ENCODE measurements at regions not wholly inside any gene's neighbourhood (a gene's known extent, or its start where the extent isn't known, plus 50 kb on each side); places are given as distances from the start of the nearest gene placed in this dataset.

- intact Hi-C loops (cut with DNase I), result no loop called here
- H3K9me3 ChIP-seq, result no peaks in the 10 kb centered on the region
- no peaks in the 10 kb centered on the region for H3K36me3 ChIP-seq
- 40% methylated on average over 1 of the region's 9 CpGs for WGBS (ENCODE audit: insufficient coverage, low coverage, low lambda C conversion rate, missing lambda C conversion rate)
- no peak for DNase-seq
- no peak overlapping the region for H3K27ac ChIP-seq
- H3K4me3 ChIP-seq, result no peak overlapping the region
- H3K27me3 ChIP-seq, result no peaks in the 10 kb centered on the region
- ATAC-seq, result no peak
- no peaks in the 10 kb centered on the region for H3K4me1 ChIP-seq
- TF ChIP-seq POLR2A (IDR thresholded peaks at IDR 0.05), result no peak
- TF ChIP-seq, protein P1, sequence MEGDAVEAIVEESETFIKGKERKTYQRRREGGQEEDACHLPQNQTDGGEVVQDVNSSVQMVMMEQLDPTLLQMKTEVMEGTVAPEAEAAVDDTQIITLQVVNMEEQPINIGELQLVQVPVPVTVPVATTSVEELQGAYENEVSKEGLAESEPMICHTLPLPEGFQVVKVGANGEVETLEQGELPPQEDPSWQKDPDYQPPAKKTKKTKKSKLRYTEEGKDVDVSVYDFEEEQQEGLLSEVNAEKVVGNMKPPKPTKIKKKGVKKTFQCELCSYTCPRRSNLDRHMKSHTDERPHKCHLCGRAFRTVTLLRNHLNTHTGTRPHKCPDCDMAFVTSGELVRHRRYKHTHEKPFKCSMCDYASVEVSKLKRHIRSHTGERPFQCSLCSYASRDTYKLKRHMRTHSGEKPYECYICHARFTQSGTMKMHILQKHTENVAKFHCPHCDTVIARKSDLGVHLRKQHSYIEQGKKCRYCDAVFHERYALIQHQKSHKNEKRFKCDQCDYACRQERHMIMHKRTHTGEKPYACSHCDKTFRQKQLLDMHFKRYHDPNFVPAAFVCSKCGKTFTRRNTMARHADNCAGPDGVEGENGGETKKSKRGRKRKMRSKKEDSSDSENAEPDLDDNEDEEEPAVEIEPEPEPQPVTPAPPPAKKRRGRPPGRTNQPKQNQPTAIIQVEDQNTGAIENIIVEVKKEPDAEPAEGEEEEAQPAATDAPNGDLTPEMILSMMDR (IDR thresholded peaks at IDR 0.05), result no peak
Measured at GRCh38 chr2:238505892-238506280, 79.2 kb downstream of the ASB1 start.

- no peak overlapping the region for H3K27ac ChIP-seq
- 71% methylated on average over 12 of the region's 17 CpGs for WGBS (ENCODE audit: insufficient coverage, low coverage, low lambda C conversion rate, missing lambda C conversion rate)
- no peaks in the 10 kb centered on the region for H3K27me3 ChIP-seq
- no peak overlapping the region for H3K4me3 ChIP-seq
- no peaks in the 10 kb centered on the region for H3K36me3 ChIP-seq
- DNase-seq, result no peak
- H3K9me3 ChIP-seq, result no peaks in the 10 kb centered on the region
- no peaks in the 10 kb centered on the region for H3K4me1 ChIP-seq
- ATAC-seq, result no peak
- intact Hi-C loops (cut with DNase I), result no loop called here
- TF ChIP-seq, protein P1 (IDR thresholded peaks at IDR 0.05), result no peak
- TF ChIP-seq POLR2A (IDR thresholded peaks at IDR 0.05), result no peak
Measured at GRCh38 chr2:238506371-238507068, 79.8 kb downstream of the ASB1 start.

GRCh38 chr2:238507836-238508235 lies 81.1 kb downstream of the ASB1 start:
- Histone ChIP-seq H3K36me3 (no peaks in the 10 kb centered on the region), H3K27ac (no peak overlapping the region), H3K4me3 (no peak overlapping the region), H3K27me3 (no peaks in the 10 kb centered on the region), H3K9me3 (no peaks in the 10 kb centered on the region), H3K4me1 (no peaks in the 10 kb centered on the region)
- intact Hi-C loops (cut with DNase I), result no loop called here
- no peak for DNase-seq
- TF ChIP-seq, protein P1 (IDR thresholded peaks at IDR 0.05), result no peak
- no peak for TF ChIP-seq POLR2A (IDR thresholded peaks at IDR 0.05)
- WGBS (ENCODE audit: insufficient coverage, low coverage, low lambda C conversion rate, missing lambda C conversion rate), result 75% methylated on average over 6 of the region's 6 CpGs
- ATAC-seq, result no peak

DNA sequence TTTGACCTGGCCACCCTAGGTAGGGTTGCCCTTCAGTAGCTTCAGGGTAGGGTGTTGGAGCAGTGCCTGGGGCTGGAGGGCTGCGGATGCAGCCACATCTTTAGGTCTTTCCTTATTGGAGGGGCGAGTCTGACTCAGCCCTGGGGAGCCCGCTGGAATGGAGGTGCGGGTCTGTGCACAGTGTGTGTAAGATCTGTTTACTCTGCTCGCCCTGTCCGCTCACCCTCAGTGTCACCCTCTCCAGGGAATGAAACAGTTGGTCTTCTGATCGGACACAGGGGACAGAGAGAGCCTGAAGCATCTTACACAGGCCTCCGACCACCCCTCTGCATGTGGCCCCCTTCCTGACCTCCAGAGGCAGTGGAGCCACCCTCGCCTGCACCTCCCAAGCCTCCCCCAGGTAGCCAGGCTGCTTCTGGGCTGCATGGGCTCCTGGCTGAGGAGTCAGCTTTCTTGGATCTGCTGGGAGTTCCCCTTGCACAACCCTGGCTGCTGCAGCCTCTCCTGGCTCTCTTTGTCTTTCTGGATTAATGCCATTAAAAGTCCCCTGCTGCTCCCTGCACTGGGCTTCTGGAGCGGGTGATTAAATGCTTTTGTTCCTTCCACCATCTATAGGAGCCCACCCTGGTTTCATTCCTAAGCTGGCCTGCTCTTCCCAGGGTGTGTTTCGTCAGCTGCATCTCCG lies 82.6 kb downstream of the ASB1 start:
- DNase-seq (no peak), ATAC-seq (no peak)
- H3K27ac ChIP-seq, result no peak overlapping the region
- no peak for TF ChIP-seq POLR2A (IDR thresholded peaks at IDR 0.05)
- TF ChIP-seq, protein P1 (IDR thresholded peaks at IDR 0.05), result no peak
- H3K4me3 ChIP-seq, result no peak overlapping the region
- no peaks in the 10 kb centered on the region for H3K9me3 ChIP-seq
- 78% methylated on average over 5 of the region's 12 CpGs for WGBS (ENCODE audit: insufficient coverage, low coverage, low lambda C conversion rate, missing lambda C conversion rate)
- intact Hi-C loops (cut with DNase I), result no loop called here
- H3K27me3 ChIP-seq, result no peaks in the 10 kb centered on the region
- H3K36me3 ChIP-seq, result no peaks in the 10 kb centered on the region
- no peaks in the 10 kb centered on the region for H3K4me1 ChIP-seq
